BJ (cell line): ENCODE measurements at regions not wholly inside any gene's neighbourhood (a gene's known extent, or its start where the extent isn't known, plus 50 kb on each side); places are given as distances from the start of the nearest gene placed in this dataset.
A peak's percentile ranks its signal among the peaks of the same experiment; 100 is the strongest.

ENCODE experiments used
- CTCF ChIA-PET: fragments of 350-600 bp; formaldehyde crosslinking; extraction: SDS; loops from one replicate; lab custom pipeline; 2021; ENCODE audit warnings: antibody characterized with exemption, inconsistent platforms; lab: Yijun Ruan, JAX
- POLR2A ChIA-PET: fragments of 300-600 bp; sonication (Branson Sonifier 250); formaldehyde crosslinking; extraction: SDS; loops from one replicate; lab custom pipeline; 2021; ENCODE audit warnings: antibody characterized with exemption; lab: Charles Lee
- DNase-seq: peaks from one replicate; pipeline ENCODE4 v3.0.0-alpha.2; 2011; ENCODE audit warnings: low read depth
- H3K27me3 ChIP-seq: 2 replicates; pipeline ENCODE4 v1.6.0; 2011; ENCODE audit warnings: low read length; ENCODE audit not compliant: control insufficient read depth, insufficient read depth
- H3K36me3 ChIP-seq: 2 replicates; pipeline ENCODE4 v1.5.1; 2011; ENCODE audit warnings: low read length; ENCODE audit not compliant: control insufficient read depth, insufficient read depth
- H3K4me3 ChIP-seq: 2 replicates; pipeline ENCODE4 v1.5.1; 2011; ENCODE audit warnings: low read depth, mild to moderate bottlenecking, control low read depth, low read length
- CTCF ChIP-seq: IDR thresholded peaks from 2 replicates; pipeline ENCODE4 v1.5.1; 2011; ENCODE audit warnings: low read depth, mild to moderate bottlenecking, control low read depth, inconsistent platforms, low read length, moderate library complexity; ENCODE audit not compliant: insufficient read depth

- POLR2A ChIA-PET, result no interaction called here
- Histone ChIP-seq H3K27me3 (no peaks in the 10 kb centered on the region), H3K4me3 (no peak overlapping the region), H3K36me3 (no peaks in the 10 kb centered on the region)
- TF ChIP-seq CTCF, result peak; percentile 73
- CTCF ChIA-PET, result interaction anchor here (0.7 to 2.5 kb wide), 9 partner anchors 8 to 1179 kb away, joined by 3 to 9 read pairs (median 3); no protein-coding TSS in a partner anchor
- DNase-seq, result no peak
These were observed 909.1 kb downstream of the FAT4 start for GRCh38 chr4:126223784-126224407.

GRCh38 chr4:126227428-126227827, 912.7 kb downstream of the FAT4 start:
- Histone ChIP-seq H3K36me3 (no peaks in the 10 kb centered on the region), H3K4me3 (no peak overlapping the region), H3K27me3 (no peaks in the 10 kb centered on the region)
- no peak for TF ChIP-seq CTCF
- no peak for DNase-seq
- ChIA-PET POLR2A (no interaction called here), CTCF (no interaction called here)

- CTCF ChIA-PET, result no interaction called here
- no peaks in the 10 kb centered on the region for H3K27me3 ChIP-seq
- H3K4me3 ChIP-seq, result no peak overlapping the region
- DNase-seq, result no peak
- POLR2A ChIA-PET, result no interaction called here
- no peak for TF ChIP-seq CTCF
- no peaks in the 10 kb centered on the region for H3K36me3 ChIP-seq
These were observed 915.5 kb downstream of the FAT4 start for GRCh38 chr4:126230269-126230668.

- H3K27me3 ChIP-seq, result no peaks in the 10 kb centered on the region
- POLR2A ChIA-PET, result no interaction called here
- no peaks in the 10 kb centered on the region for H3K36me3 ChIP-seq
- no peak overlapping the region for H3K4me3 ChIP-seq
- CTCF ChIA-PET, result interaction anchor here (0.6 kb wide), 1 partner anchor 336 kb away, joined by 3 read pairs; no protein-coding TSS in a partner anchor
- no peak for DNase-seq
- TF ChIP-seq CTCF, result no peak
These were observed 918.7 kb downstream of the FAT4 start for GRCh38 chr4:126233483-126233882.

GRCh38 chr4:126238013-126238412, 923.3 kb downstream of the FAT4 start:
- ChIA-PET POLR2A (no interaction called here), CTCF (interaction anchor here (0.8 kb wide), 1 partner anchor 142 kb away, joined by 3 read pairs; no protein-coding TSS in a partner anchor)
- no peak for DNase-seq
- Histone ChIP-seq H3K27me3 (no peaks in the 10 kb centered on the region), H3K4me3 (no peak overlapping the region), H3K36me3 (no peaks in the 10 kb centered on the region)
- no peak for TF ChIP-seq CTCF
